Breast epithelium (tissue), 4 donors: ENCODE measurements at regions not wholly inside any gene's neighbourhood (a gene's known extent, or its start where the extent isn't known, plus 50 kb on each side); places are given as distances from the start of the nearest gene placed in this dataset.

Experiments used
- DNase-seq, 2 donors: peaks; one replicate each; pipeline ENCODE4 v3.0.0-alpha.2; 2019; ENCODE audit warnings: low spot score in 2 of 2
- H3K27ac ChIP-seq, 2 donors: fragments of 200-600 bp; sonication (generic) in 1 of 2; one replicate each; pipeline ENCODE4 v1.5.1; 2016 to 2019; ENCODE audit warnings: mild to moderate bottlenecking in 1 of 2
- H3K27me3 ChIP-seq, 2 donors: fragments of 200-600 bp; sonication (generic) in 1 of 2; one replicate each; pipeline versions ENCODE4 v1.5.1 to v1.6.0; 2017 to 2019; ENCODE audit warnings: control low read depth in 1 of 2, mild to moderate bottlenecking in 1 of 2
- H3K36me3 ChIP-seq: fragments of 200-600 bp; one replicate; pipeline ENCODE4 v1.5.1; 2019
- H3K4me1 ChIP-seq, 2 donors: fragments of 200-600 bp; sonication (generic); one replicate each; pipeline ENCODE4 v1.5.1; 2016 to 2019; ENCODE audit warnings: control low read depth in 1 of 2
- H3K4me3 ChIP-seq, 3 donors: fragments of 200-600 bp; sonication (generic); 1 replicate in 2 of 3; 2 replicates in 1 of 3; pipeline ENCODE4 v1.5.1; 2016 to 2019; ENCODE audit warnings: mild to moderate bottlenecking in 3 of 3, moderate library complexity in 2 of 3
- H3K9me3 ChIP-seq, 2 donors: fragments of 200-600 bp; sonication (generic) in 1 of 2; one replicate each; pipeline ENCODE4 v1.5.1; 2016 to 2019; ENCODE audit warnings: control low read depth in 1 of 2
- CTCF ChIP-seq, 3 donors: fragments of 450-650 bp; IDR thresholded peaks; one replicate each; pipeline ENCODE4 v1.5.1; 2016 to 2017; ENCODE audit warnings: antibody characterized with exemption in 3 of 3, mild to moderate bottlenecking in 3 of 3, moderate library complexity in 3 of 3
- POLR2A ChIP-seq: fragments of 450-650 bp; IDR thresholded peaks from one replicate; pipeline ENCODE4 v1.6.1; 2016; ENCODE audit warnings: antibody characterized with exemption, mild to moderate bottlenecking, moderate library complexity
- POLR2AphosphoS5 ChIP-seq, 3 donors: sonication (generic); formaldehyde crosslinking; IDR thresholded peaks; one replicate each; pipeline ENCODE4 v1.6.1; 2017; ENCODE audit warnings: antibody characterized with exemption in 3 of 3
- intact Hi-C: fragments of 100-400 bp; cut with DNase I; formaldehyde crosslinking; loops from one replicate; pipeline ENCODE4 v1.15.1; 2023; ENCODE audit warnings: low total_unique reads

- intact Hi-C loops: no loop called here
- Histone ChIP-seq H3K9me3 (no peaks in the 10 kb centered on the region), H3K4me1 (no peaks in the 10 kb centered on the region), H3K4me3 (no peak overlapping the region), H3K36me3 (no peaks in the 10 kb centered on the region), H3K27ac (no peak overlapping the region), H3K27me3 (no peaks in the 10 kb centered on the region)
- no peak for TF ChIP-seq CTCF (IDR thresholded peaks at IDR 0.05)
- no peak for TF ChIP-seq POLR2AphosphoS5 (IDR thresholded peaks at IDR 0.05)
- TF ChIP-seq POLR2A: no peak
- no peak for DNase-seq
Measured at GRCh38 chr15:53246404-53246803, 456.3 kb upstream of the ONECUT1 start.

GRCh38 chr15:53233801-53234200 is 443.7 kb upstream of the ONECUT1 start:
- Histone ChIP-seq H3K4me3 (no peak overlapping the region), H3K27me3 (no peaks in the 10 kb centered on the region), H3K9me3 (no peaks in the 10 kb centered on the region), H3K4me1 (no peaks in the 10 kb centered on the region), H3K27ac (no peak overlapping the region), H3K36me3 (no peaks in the 10 kb centered on the region)
- DNase-seq: no peak
- TF ChIP-seq POLR2A (no peak), POLR2AphosphoS5 (IDR thresholded peaks at IDR 0.05) (no peak), CTCF (IDR thresholded peaks at IDR 0.05) (no peak)
- intact Hi-C loops: no loop called here

GRCh38 chr15:53230473-53230872 is 440.3 kb upstream of the ONECUT1 start:
- Histone ChIP-seq H3K4me1 (no peaks in the 10 kb centered on the region), H3K36me3 (no peaks in the 10 kb centered on the region), H3K27me3 (no peaks in the 10 kb centered on the region), H3K27ac (no peak overlapping the region), H3K4me3 (no peak overlapping the region), H3K9me3 (no peaks in the 10 kb centered on the region)
- no peak for DNase-seq
- TF ChIP-seq POLR2A: no peak
- no peak for TF ChIP-seq CTCF (IDR thresholded peaks at IDR 0.05)
- no peak for TF ChIP-seq POLR2AphosphoS5 (IDR thresholded peaks at IDR 0.05)
- intact Hi-C loops: no loop called here

- TF ChIP-seq POLR2AphosphoS5 (IDR thresholded peaks at IDR 0.05) (no peak), CTCF (IDR thresholded peaks at IDR 0.05) (no peak), POLR2A (no peak)
- intact Hi-C loops: loop anchor here (2.0 kb wide), 1 partner anchor 40 kb away; no protein-coding TSS in a partner anchor
- no peak for DNase-seq
Measured at GRCh38 chr15:53226559-53226958, 436.4 kb upstream of the ONECUT1 start.

GRCh38 chr15:53225781-53226180 is 435.6 kb upstream of the ONECUT1 start:
- Histone ChIP-seq H3K27me3 (no peaks in the 10 kb centered on the region), H3K27ac (no peak overlapping the region), H3K36me3 (no peaks in the 10 kb centered on the region), H3K9me3 (no peaks in the 10 kb centered on the region), H3K4me3 (no peak overlapping the region), H3K4me1 (no peaks in the 10 kb centered on the region)
- no peak for DNase-seq
- no peak for TF ChIP-seq POLR2A
- TF ChIP-seq CTCF (IDR thresholded peaks at IDR 0.05): no peak
- no peak for TF ChIP-seq POLR2AphosphoS5 (IDR thresholded peaks at IDR 0.05)
- intact Hi-C loops: loop anchor here (2.0 kb wide), 1 partner anchor 41 kb away; no protein-coding TSS in a partner anchor

More at GRCh38 chr15:53226559-53226958, 436.4 kb upstream of the ONECUT1 start:
- Histone ChIP-seq H3K4me3 (no peak overlapping the region), H3K27me3 (no peaks in the 10 kb centered on the region), H3K27ac (no peak overlapping the region), H3K9me3 (no peaks in the 10 kb centered on the region), H3K4me1 (no peaks in the 10 kb centered on the region), H3K36me3 (no peaks in the 10 kb centered on the region)
